GM10266 (cell line): ENCODE measurements at regions not wholly inside any gene's neighbourhood (a gene's known extent, or its start where the extent isn't known, plus 50 kb on each side); places are given as distances from the start of the nearest gene placed in this dataset.
"Not testable (repeated sequence)": the region's sequence is repeated elsewhere in the genome, so short reads cannot be mapped to it uniquely, and the experiment has no call there.

Source experiments
- DNase-seq: peaks from one replicate; pipeline ENCODE4 v3.0.0; 2012; ENCODE audit errors: extremely low spot score
- CTCF ChIP-seq: IDR thresholded peaks from 2 replicates; pipeline ENCODE4 v1.5.1; 2012; ENCODE audit warnings: mild to moderate bottlenecking, low read depth; ENCODE audit not compliant: control insufficient read depth, insufficient read depth; ENCODE audit errors: missing control alignments

GRCh38 chr2:15820257-15820566 lies 120.1 kb upstream of the MYCN start:
- TF ChIP-seq CTCF, result no peak
- no peak for DNase-seq

- DNase-seq, result no peak
These were observed 119.4 kb upstream of the MYCN start for GRCh38 chr2:15820927-15821326.

GRCh38 chr2:15822151-15823044 lies 118.0 kb upstream of the MYCN start:
- TF ChIP-seq CTCF, result no peak
- DNase-seq, result no peak

More at GRCh38 chr2:15820927-15821326, 119.4 kb upstream of the MYCN start:
- TF ChIP-seq CTCF, result no peak

- DNase-seq, result no peak
- no peak for TF ChIP-seq CTCF
These were observed 116.6 kb upstream of the MYCN start for GRCh38 chr2:15823459-15824396.

- not testable (repeated sequence) for DNase-seq
These were observed 115.9 kb upstream of the MYCN start for GRCh38 chr2:15824467-15824866.

GRCh38 chr2:15825276-15825980 lies 114.9 kb upstream of the MYCN start:
- TF ChIP-seq CTCF, result no peak
- no peak for DNase-seq

- no peak for DNase-seq
- TF ChIP-seq CTCF, result no peak
These were observed 114.1 kb upstream of the MYCN start for GRCh38 chr2:15826273-15826717.
